Gastroesophageal sphincter (tissue), 4 donors: ENCODE measurements at regions not wholly inside any gene's neighbourhood (a gene's known extent, or its start where the extent isn't known, plus 50 kb on each side); places are given as distances from the start of the nearest gene placed in this dataset.

Experiments
- ATAC-seq: fragments of 150-250 bp; one replicate; pipeline ENCODE4 v1.9.1; 2016; ENCODE audit warnings: mild to moderate bottlenecking, moderate library complexity
- H3K27ac ChIP-seq, 4 donors: fragments of 200-600 bp; sonication (generic) in 3 of 4; 1 replicate in 3 of 4; 2 replicates in 1 of 4; pipeline ENCODE4 v1.5.1; 2016 to 2019
- H3K27me3 ChIP-seq: fragments of 200-600 bp; sonication (generic); one replicate; pipeline ENCODE4 v1.5.1; 2019
- H3K36me3 ChIP-seq, 2 donors: fragments of 200-600 bp; sonication (generic); one replicate each; pipeline ENCODE4 v1.5.1; 2019; ENCODE audit warnings: control low read depth in 1 of 2
- H3K4me1 ChIP-seq, 3 donors: fragments of 200-600 bp; sonication (generic); 1 replicate in 2 of 3; 2 replicates in 1 of 3; pipeline ENCODE4 v1.5.1; 2016 to 2019; ENCODE audit warnings: control low read depth in 2 of 3
- H3K4me3 ChIP-seq, 2 donors: fragments of 200-600 bp; sonication (generic); one replicate each; pipeline ENCODE4 v1.5.1; 2019; ENCODE audit warnings: mild to moderate bottlenecking in 1 of 2, moderate library complexity in 1 of 2
- H3K9me3 ChIP-seq, 3 donors: fragments of 200-600 bp; sonication (generic); one replicate each; pipeline ENCODE4 v1.5.1; 2017 to 2019; ENCODE audit warnings: control low read depth in 2 of 3
- CTCF ChIP-seq, 4 experiments: fragments of 200-600 bp in 2 of 4; fragments of 450-650 bp in 2 of 4; sonication (generic) in 1 of 4; IDR thresholded peaks; one replicate each; pipeline ENCODE4 v1.5.1; 2017 to 2019; ENCODE audit warnings: antibody characterized with exemption in 4 of 4, mild to moderate bottlenecking in 2 of 4, moderate library complexity in 2 of 4
- EP300 ChIP-seq: sonication (generic); formaldehyde crosslinking; IDR thresholded peaks from one replicate; pipeline ENCODE4 v1.6.1; 2017; ENCODE audit warnings: antibody characterized with exemption, mild to moderate bottlenecking
- POLR2A ChIP-seq, 2 donors: fragments of 450-650 bp; IDR thresholded peaks; one replicate each; pipeline ENCODE4 v1.6.1; 2017; ENCODE audit warnings: antibody characterized with exemption in 2 of 2, mild to moderate bottlenecking in 2 of 2, moderate library complexity in 1 of 2
- POLR2AphosphoS5 ChIP-seq: sonication (generic); formaldehyde crosslinking; IDR thresholded peaks from one replicate; pipeline ENCODE4 v1.6.1; 2017; ENCODE audit warnings: antibody characterized with exemption
- WGBS, 2 donors: methylation state at CpG; one replicate each; pipeline ENCODE4 v1.1.5; 2018; ENCODE audit warnings: low coverage in 1 of 2; 5-methylcytosine and 5-hydroxymethylcytosine counted together

DNA sequence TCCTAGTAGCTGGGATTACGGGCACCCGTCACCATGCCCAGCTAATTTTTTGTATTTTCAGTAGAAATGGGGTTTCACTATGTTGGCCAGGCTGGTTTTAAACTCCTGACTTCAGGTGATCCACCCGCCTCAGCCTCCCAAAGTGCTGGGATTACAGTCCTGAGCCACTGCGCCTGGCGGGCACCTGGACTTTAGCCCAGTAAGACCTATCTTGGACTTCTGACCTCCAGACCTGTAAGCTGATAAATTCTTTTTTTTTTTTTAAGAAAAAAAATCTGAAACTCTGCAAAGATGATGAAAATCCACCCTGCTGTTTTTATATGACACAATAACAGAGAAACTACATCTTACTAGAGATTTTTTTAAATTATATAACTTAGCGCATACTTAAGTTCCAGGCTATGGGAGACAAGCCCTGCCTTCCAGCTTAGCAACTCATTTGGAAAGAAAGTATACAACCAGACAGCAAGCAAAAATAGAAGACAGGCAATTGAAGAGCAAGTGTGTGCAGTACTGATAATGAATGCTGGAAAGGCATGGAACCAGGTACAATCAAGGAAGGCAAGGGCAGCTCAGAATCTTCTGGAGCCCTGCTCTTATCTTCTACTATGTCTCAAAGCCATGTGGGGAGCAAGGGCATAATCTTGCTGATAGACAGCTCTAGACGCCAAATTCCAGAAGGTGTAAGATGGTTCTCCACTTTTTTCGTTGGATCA, 104.2 kb downstream of the CD83 start:
- Histone ChIP-seq H3K36me3 (no peaks in the 10 kb centered on the region), H3K27ac (no peak overlapping the region), H3K27me3 (no peaks in the 10 kb centered on the region), H3K4me3 (no peak overlapping the region), H3K4me1 (no peaks in the 10 kb centered on the region), H3K9me3 (no peaks in the 10 kb centered on the region)
- 90 to 96% methylated on average over 4 to 8 of the region's 8 CpGs for WGBS, 2 donors
- TF ChIP-seq EP300 (no peak), POLR2A (IDR thresholded peaks at IDR 0.05) (no peak)
- no peak for ATAC-seq

GRCh38 chr6:14222956-14223355, 105.4 kb downstream of the CD83 start:
- ATAC-seq = no peak
- no peak overlapping the region for H3K27ac ChIP-seq
- no peaks in the 10 kb centered on the region for H3K9me3 ChIP-seq
- H3K4me1 ChIP-seq = no peaks in the 10 kb centered on the region
- 94% methylated on average over 4 to 7 of the region's 8 CpGs for WGBS, 2 donors
- H3K27me3 ChIP-seq = no peaks in the 10 kb centered on the region
- H3K4me3 ChIP-seq = no peak overlapping the region
- TF ChIP-seq CTCF (IDR thresholded peaks at IDR 0.05) (no peak), EP300 (no peak), POLR2AphosphoS5 (no peak), POLR2A (IDR thresholded peaks at IDR 0.05) (no peak)
- no peaks in the 10 kb centered on the region for H3K36me3 ChIP-seq

DNA sequence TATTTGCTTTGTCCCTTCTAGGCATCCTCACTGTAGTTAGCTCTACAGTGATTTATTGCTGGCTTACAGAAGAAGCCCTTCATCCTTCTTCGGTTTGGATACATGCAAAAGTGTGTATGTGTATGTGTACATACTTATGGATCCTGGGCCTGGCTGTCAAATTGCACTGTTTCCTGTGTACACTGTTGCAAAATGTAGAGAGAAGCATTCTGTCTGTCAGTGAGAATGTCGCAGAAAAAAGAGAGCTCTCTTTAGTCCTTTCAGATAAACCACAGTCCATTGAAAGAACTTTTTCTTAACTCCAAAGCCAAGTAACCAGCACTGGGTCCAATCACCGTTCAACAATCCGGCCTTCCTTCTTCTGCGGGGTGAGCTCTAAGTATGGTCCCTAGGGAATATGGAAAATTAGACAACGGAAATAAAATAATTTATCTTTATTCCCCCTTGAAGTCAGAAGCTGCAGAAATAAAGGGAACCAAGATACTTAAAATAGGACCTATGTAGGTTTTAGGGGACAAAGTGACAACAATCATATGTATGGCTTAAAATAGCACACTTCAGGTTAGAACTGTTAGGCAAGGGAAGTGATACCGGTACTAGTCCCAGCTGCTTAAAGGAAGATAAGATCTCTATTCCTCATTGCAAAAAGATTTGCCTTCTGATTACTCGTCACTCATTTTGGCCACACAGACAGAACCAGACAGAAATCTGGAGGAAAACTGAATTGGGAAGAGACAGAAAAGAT, 107.0 kb downstream of the CD83 start:
- TF ChIP-seq EP300 (no peak), POLR2A (IDR thresholded peaks at IDR 0.05) (no peak), POLR2AphosphoS5 (no peak), CTCF (IDR thresholded peaks at IDR 0.05) (no peak)
- ATAC-seq = no peak
- H3K27ac ChIP-seq = no peak overlapping the region
- no peaks in the 10 kb centered on the region for H3K4me1 ChIP-seq
- WGBS, 2 donors = 70 to 72% methylated on average over 6 to 8 of the region's 8 CpGs
- no peaks in the 10 kb centered on the region for H3K36me3 ChIP-seq
- H3K9me3 ChIP-seq = no peaks in the 10 kb centered on the region
- no peaks in the 10 kb centered on the region for H3K27me3 ChIP-seq
- no peak overlapping the region for H3K4me3 ChIP-seq

GRCh38 chr6:14226051-14226660, 108.6 kb downstream of the CD83 start:
- TF ChIP-seq EP300 = no peak
- TF ChIP-seq CTCF (IDR thresholded peaks at IDR 0.05) = no peak
- TF ChIP-seq POLR2AphosphoS5 = no peak
- no peak for TF ChIP-seq POLR2A (IDR thresholded peaks at IDR 0.05)
- WGBS, 2 donors = 90 to 100% methylated on average over 2 of the region's 2 CpGs
- ATAC-seq = no peak
- no peaks in the 10 kb centered on the region for H3K27me3 ChIP-seq
- no peaks in the 10 kb centered on the region for H3K36me3 ChIP-seq
- H3K27ac ChIP-seq = no peak overlapping the region
- H3K9me3 ChIP-seq = no peaks in the 10 kb centered on the region
- H3K4me1 ChIP-seq = no peaks in the 10 kb centered on the region
- no peak overlapping the region for H3K4me3 ChIP-seq

DNA sequence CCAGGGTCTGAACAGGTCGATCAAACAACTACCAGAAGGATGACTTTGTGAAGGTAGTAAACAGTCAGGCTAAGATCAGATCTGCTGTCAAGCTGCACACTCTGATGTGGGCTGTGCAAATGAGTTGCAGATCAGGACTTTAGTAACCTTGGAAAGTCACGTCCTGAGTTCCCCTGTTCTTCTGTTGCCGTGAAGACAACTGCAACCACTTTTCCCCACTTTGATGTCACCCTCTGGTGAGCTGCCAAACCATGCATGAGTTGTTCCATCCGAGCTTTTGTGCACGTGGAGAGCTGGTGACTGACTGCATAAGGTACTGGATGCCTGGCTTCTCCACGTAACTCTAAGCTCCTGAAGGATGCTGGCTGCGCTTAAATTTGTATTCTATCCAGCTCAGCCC, 111.0 kb downstream of the CD83 start:
- no peak for TF ChIP-seq POLR2AphosphoS5
- TF ChIP-seq EP300 = no peak
- no peak for TF ChIP-seq POLR2A (IDR thresholded peaks at IDR 0.05)
- TF ChIP-seq CTCF (IDR thresholded peaks at IDR 0.05) = no peak
- H3K27me3 ChIP-seq = no peaks in the 10 kb centered on the region
- ATAC-seq = no peak
- H3K9me3 ChIP-seq = no peaks in the 10 kb centered on the region
- no peak overlapping the region for H3K4me3 ChIP-seq
- H3K4me1 ChIP-seq = no peaks in the 10 kb centered on the region
- no peaks in the 10 kb centered on the region for H3K36me3 ChIP-seq
- H3K27ac ChIP-seq = no peak overlapping the region
- WGBS, 2 donors = 52 to 65% methylated on average over 6 of the region's 7 CpGs
